NB4 (cell line): ENCODE measurements at regions not wholly inside any gene's neighbourhood (a gene's known extent, or its start where the extent isn't known, plus 50 kb on each side); places are given as distances from the start of the nearest gene placed in this dataset.

ENCODE experiments used
- DNase-seq: peaks from one replicate; pipeline ENCODE4 v3.0.0; 2010; ENCODE audit warnings: low read depth
- H3K4me3 ChIP-seq: one replicate; pipeline ENCODE4 v1.5.1; 2011; ENCODE audit warnings: mild to moderate bottlenecking, low read depth, low read length, moderate library complexity
- MYC ChIP-seq: IDR thresholded peaks from 2 replicates; pipeline ENCODE4 v1.6.1; 2011; ENCODE audit warnings: low read depth, low read length
- POLR2A ChIP-seq: IDR thresholded peaks from 2 replicates; pipeline ENCODE4 v1.6.1; 2011; ENCODE audit warnings: mild to moderate bottlenecking; ENCODE audit not compliant: insufficient read length; ENCODE audit errors: extremely low read depth
- TF ChIP-seq, protein P1 (sequence below): IDR thresholded peaks from one replicate; pipeline ENCODE4 v1.5.1; 2012; ENCODE audit warnings: low read depth, low read length
- TF ChIP-seq, protein P2 (sequence below): IDR thresholded peaks from 2 replicates; pipeline ENCODE4 v1.6.1; 2011; ENCODE audit warnings: low read depth, low read length

DNA sequence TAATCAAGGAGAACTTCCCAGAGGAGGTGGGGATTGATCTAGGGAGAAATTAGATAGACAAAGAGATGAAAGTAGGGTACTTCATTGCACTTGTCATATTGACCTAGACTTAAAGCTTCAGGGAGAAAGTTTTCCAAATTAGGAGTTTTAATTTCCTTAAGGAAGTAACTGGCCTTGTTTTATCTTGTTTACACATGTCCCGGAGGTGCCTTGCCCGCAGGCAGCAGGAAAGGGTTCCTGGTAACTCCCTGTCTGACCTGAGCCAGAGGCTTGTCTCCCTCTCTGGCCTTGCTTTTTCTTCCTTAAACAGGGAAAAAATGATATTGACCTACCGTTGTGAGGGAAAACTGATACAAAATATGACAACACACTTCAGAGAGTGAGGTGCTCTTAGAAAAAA is 181.6 kb downstream of the EVX1 start:
- TF ChIP-seq, protein P1, sequence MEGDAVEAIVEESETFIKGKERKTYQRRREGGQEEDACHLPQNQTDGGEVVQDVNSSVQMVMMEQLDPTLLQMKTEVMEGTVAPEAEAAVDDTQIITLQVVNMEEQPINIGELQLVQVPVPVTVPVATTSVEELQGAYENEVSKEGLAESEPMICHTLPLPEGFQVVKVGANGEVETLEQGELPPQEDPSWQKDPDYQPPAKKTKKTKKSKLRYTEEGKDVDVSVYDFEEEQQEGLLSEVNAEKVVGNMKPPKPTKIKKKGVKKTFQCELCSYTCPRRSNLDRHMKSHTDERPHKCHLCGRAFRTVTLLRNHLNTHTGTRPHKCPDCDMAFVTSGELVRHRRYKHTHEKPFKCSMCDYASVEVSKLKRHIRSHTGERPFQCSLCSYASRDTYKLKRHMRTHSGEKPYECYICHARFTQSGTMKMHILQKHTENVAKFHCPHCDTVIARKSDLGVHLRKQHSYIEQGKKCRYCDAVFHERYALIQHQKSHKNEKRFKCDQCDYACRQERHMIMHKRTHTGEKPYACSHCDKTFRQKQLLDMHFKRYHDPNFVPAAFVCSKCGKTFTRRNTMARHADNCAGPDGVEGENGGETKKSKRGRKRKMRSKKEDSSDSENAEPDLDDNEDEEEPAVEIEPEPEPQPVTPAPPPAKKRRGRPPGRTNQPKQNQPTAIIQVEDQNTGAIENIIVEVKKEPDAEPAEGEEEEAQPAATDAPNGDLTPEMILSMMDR = no peak
- TF ChIP-seq MYC (no peak), POLR2A (no peak)
- TF ChIP-seq, protein P2, sequence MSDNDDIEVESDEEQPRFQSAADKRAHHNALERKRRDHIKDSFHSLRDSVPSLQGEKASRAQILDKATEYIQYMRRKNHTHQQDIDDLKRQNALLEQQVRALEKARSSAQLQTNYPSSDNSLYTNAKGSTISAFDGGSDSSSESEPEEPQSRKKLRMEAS = no peak
- DNase-seq = no peak
- no peak overlapping the region for H3K4me3 ChIP-seq

DNA sequence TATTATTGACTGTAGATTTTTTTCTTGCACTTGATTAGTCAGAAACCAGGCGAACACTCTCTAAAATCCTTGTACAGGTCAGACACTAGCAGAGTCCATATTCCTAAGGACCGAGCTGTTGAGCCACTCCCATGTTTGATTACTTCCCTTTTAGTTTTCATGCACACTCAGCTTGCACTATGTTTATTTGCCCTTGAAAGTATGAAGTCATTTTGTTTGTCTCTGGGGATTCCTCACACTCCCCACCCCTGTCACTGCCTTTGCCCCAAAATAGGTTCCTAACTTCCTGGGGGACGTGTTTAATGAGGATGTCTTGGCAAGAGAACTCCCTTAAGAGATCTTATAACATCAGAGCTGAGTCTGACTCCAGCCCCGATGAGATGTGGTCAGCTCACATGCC is 182.1 kb downstream of the EVX1 start:
- peak; percentile 81 for DNase-seq
- TF ChIP-seq, protein P1 = no peak
- TF ChIP-seq, protein P2 = no peak
- TF ChIP-seq POLR2A = no peak
- TF ChIP-seq MYC = no peak
- no peak overlapping the region for H3K4me3 ChIP-seq

DNA sequence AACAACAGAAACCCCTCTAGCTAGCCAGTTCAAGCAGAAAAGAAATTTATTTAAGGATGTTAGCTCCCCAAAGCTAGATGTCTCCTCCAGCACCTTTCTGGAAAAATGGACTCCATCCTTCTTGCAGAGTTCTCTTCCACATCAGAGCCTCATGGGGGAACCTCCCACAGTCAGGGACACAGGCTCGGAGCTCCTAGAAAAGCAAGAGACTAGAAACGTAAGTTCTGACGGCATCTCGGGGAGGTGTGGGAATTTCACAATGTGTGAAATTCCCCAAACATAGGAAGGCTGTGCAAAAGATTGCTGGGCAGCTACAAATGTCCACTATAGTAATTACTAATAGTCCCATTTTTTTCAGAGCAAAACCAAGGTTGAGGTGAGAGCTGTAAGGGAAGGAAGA is 184.8 kb downstream of the EVX1 start:
- no peak overlapping the region for H3K4me3 ChIP-seq
- TF ChIP-seq MYC (no peak), POLR2A (no peak)
- TF ChIP-seq, protein P1 = no peak
- TF ChIP-seq, protein P2 = no peak
- DNase-seq = no peak

DNA sequence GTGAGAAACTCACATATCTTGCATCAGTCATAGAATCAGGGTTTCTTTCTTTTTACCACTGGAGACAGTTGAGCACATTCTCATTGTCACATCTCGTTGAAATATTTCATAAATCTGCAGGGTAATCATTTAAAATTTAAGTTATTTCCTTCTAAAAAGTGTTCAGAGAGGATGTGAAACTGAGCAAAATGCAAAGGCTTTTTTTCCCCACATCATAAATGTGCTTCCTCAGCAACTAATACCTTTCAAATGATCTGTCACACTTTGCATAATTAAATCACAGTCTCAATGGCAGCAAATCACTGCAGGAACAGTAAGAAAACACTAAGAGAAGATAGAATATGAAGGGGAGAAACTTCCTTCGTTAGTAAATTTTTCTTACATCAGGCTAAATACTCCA is 187.5 kb downstream of the EVX1 start:
- no peak for DNase-seq
- TF ChIP-seq, protein P2 = no peak
- TF ChIP-seq MYC (no peak), POLR2A (no peak)
- TF ChIP-seq, protein P1 = no peak
- no peak overlapping the region for H3K4me3 ChIP-seq

DNA sequence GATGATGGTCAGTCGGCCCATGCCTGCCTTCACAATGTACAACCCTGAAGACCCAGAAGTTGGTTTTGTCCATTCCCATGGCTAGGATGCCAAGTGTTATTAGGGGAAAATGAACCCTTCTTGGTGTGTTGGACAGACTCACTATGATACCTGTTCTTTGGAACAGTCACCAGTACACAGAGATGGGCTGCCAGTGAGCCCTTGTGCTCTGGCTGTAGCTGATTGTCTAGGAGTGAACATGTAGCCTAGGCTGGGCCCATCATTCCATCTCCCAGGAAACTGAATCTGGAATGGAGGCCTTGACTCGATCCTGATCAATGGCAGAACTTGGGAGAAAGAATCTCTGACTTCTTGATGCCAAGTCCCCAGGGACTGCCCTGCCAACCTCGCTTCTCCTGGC is 188.9 kb downstream of the EVX1 start:
- DNase-seq = no peak
- TF ChIP-seq, protein P2 = no peak
- TF ChIP-seq POLR2A = no peak
- TF ChIP-seq, protein P1 = no peak
- TF ChIP-seq MYC = no peak
- H3K4me3 ChIP-seq = no peak overlapping the region

DNA sequence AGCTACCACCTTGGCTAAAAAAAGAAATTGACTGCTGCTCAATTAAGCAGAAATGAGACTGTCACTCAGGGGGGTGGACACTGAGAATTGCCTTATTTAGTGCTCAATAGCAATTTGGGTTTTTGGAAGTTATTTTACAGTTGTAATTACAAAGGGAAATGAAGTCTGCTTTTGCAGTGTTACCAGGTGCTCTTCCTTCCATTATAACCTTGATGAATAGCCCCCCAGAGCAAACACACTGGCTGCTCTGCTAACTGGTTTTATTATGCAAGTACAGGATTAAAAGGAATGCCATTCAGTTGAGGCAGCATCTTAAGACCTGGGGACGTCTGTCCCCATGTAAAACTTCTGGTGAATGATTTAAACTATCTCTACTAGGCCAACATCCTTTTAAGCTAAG is 191.0 kb downstream of the EVX1 start:
- TF ChIP-seq POLR2A (no peak), MYC (no peak)
- TF ChIP-seq, protein P2 = no peak
- TF ChIP-seq, protein P1 = no peak
- H3K4me3 ChIP-seq = no peak overlapping the region
- DNase-seq = no peak
